HG03571 (cell line): ENCODE measurements at regions not wholly inside any gene's neighbourhood (a gene's known extent, or its start where the extent isn't known, plus 50 kb on each side); places are given as distances from the start of the nearest gene placed in this dataset.

Source experiments
- ATAC-seq: cut with Tn5 transposase; IDR thresholded peaks from one replicate; pipeline ENCODE4 v1.9.1; 2021; ENCODE audit not compliant: unreplicated experiment

DNA sequence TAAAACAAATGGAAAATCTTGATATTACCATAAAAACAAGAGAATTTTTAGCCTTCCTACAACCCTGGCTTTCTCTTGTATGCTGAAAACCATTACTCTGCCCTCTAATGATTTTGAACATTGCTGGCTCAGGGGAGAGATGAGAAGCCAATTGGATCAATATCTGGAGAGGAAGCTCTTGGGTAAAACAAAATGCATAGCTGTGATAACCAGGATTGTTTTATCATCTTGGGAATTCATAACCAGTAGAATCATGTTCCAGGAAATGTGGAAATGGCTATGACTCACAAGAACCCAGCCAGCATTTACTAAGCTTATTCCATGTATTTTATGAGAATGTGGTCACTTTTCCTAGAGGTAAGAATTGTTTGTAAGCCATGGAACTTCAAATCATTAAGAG is 51.1 kb upstream of the CTNND2 start:
- ATAC-seq = no peak
